Activated CD4-positive, CD25-positive, alpha-beta regulatory T cell treated with anti-CD3 and anti-CD28 coated beads, Interleukin-2, amount 50 U/mL, for 72 hours (primary cell): ENCODE measurements at regions not wholly inside any gene's neighbourhood (a gene's known extent, or its start where the extent isn't known, plus 50 kb on each side); places are given as distances from the start of the nearest gene placed in this dataset.
"Not testable (repeated sequence)": the region's sequence is repeated elsewhere in the genome, so short reads cannot be mapped to it uniquely, and the experiment has no call there.

Experiments used
- DNase-seq: peaks from one replicate; pipeline ENCODE4 v3.0.0; 2021

GRCh38 chr1:58836408-58836807 lies 52.6 kb upstream of the JUN start:
- DNase-seq: no peak

- no peak for DNase-seq
Observed at GRCh38 chr1:58837886-58838285, 54.0 kb upstream of the JUN start.

GRCh38 chr1:58839147-58839795 lies 55.4 kb upstream of the JUN start:
- DNase-seq: no peak

- no peak for DNase-seq
Observed at GRCh38 chr1:58839846-58840835, 56.3 kb upstream of the JUN start.

- DNase-seq: no peak
Observed at GRCh38 chr1:58841455-58841854, 57.6 kb upstream of the JUN start.

GRCh38 chr1:58842941-58843340 lies 59.1 kb upstream of the JUN start:
- no peak for DNase-seq

- DNase-seq: no peak
Observed at GRCh38 chr1:58844176-58844575, 60.3 kb upstream of the JUN start.

GRCh38 chr1:58845942-58846341 lies 62.1 kb upstream of the JUN start:
- no peak for DNase-seq

GRCh38 chr1:58848818-58849411 lies 65.1 kb upstream of the JUN start:
- no peak for DNase-seq

- no peak for DNase-seq
Observed at GRCh38 chr1:58849551-58849950, 65.7 kb upstream of the JUN start.

GRCh38 chr1:58850636-58851035 lies 66.8 kb upstream of the JUN start:
- no peak for DNase-seq

- no peak for DNase-seq
Observed at GRCh38 chr1:58852731-58853485, 69.1 kb upstream of the JUN start.

- no peak for DNase-seq
Observed at GRCh38 chr1:58854576-58854975, 70.7 kb upstream of the JUN start.

- DNase-seq: no peak
Observed at GRCh38 chr1:58855274-58856165, 71.7 kb upstream of the JUN start.

GRCh38 chr1:58856281-58856680 lies 72.4 kb upstream of the JUN start:
- DNase-seq: not testable (repeated sequence)

GRCh38 chr1:58857680-58858673 lies 74.1 kb upstream of the JUN start:
- DNase-seq: peak; percentile 36

GRCh38 chr1:58859769-58860485 lies 76.1 kb upstream of the JUN start:
- no peak for DNase-seq

GRCh38 chr1:58861076-58861475 lies 77.2 kb upstream of the JUN start:
- no peak for DNase-seq

GRCh38 chr1:58861506-58861905 lies 77.7 kb upstream of the JUN start:
- no peak for DNase-seq
